Germinal center (tissue), 1 donor: ENCODE measurements at regions not wholly inside any gene's neighbourhood (a gene's known extent, or its start where the extent isn't known, plus 50 kb on each side); places are given as distances from the start of the nearest gene placed in this dataset.

Experiments
- DNase-seq: peaks from one replicate; pipeline ENCODE4 v3.0.0; 2012; ENCODE audit warnings: mixed read lengths, low spot score

DNA sequence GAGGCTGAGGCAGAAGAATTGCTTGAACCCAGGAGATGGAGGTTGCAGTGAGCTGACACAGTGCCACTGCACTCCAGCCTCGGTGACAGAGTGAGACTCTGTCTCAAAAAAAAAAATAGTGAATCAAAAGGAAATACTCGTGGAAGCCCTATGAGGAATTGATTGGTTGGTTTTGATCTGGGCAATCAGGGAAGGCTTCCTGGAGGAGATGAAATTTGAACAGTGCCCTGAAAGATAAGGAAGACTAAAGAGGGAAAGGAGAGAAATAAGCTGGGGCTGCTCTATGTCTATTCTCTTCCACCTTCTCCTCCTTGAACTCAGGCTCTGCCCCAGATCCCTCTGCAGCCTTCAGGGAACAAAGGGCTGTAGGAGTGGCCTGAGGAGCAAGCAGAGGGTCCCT is 54.1 kb downstream of the IRF2BPL start:
- no peak for DNase-seq

DNA sequence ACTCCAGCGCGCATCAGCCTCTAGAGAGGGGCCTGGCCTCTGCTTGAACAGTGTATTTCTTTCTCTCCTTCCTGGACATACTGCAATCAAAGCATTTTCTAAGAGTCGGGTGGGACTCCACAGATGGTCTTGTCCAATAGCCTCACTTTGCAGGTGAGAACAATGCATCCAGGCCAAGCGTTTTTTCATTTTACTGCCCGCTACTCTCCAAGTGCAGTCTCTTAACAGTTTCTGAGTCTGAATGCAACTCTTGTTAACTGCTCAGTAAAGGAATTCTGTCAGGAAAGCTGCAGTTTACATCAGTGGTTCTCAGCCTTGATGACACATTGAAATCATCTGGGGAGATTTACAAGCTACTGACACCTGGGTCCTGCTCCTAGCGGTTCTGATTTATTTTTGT is 57.0 kb downstream of the IRF2BPL start:
- DNase-seq: no peak

DNA sequence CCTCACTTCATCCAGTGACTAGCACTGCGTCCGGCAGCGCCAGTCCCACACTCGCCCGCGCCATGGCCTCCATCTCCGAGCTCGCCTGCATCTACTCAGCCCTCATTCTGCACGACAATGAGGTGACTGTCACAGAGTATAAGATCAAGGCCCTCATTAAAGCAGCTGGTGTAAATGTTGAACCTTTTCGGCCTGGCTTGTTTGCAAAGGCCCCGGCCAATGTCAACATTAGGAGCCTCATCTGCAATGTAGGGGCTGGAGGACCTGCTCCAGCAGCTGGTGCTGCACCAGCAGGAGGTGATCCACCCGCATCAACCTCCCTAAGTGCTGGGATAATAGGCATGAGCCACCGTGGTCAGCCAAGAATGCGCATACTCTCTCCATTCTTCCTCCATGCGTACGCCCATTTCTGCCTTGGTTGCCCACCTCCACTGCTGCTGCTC is 59.9 kb downstream of the IRF2BPL start:
- DNase-seq: no peak

DNA sequence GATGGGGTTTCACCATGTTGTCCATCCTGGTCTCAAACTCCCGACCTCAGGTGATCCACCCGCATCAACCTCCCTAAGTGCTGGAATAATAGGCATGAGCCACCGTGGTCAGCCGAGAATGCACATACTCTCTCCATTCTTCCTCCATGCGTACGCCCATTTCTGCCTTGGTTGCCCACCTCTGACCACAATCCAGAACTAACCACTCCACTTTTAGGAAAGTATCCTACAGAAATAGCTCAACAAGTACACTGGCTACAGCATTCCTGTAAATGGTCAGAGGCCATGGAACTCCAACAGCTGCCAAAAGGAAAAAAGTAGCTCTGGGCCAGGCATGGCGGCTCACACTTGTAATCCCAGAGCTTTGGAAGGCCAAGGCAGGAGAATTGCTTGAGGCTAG is 60.7 kb downstream of the IRF2BPL start:
- no peak for DNase-seq

DNA sequence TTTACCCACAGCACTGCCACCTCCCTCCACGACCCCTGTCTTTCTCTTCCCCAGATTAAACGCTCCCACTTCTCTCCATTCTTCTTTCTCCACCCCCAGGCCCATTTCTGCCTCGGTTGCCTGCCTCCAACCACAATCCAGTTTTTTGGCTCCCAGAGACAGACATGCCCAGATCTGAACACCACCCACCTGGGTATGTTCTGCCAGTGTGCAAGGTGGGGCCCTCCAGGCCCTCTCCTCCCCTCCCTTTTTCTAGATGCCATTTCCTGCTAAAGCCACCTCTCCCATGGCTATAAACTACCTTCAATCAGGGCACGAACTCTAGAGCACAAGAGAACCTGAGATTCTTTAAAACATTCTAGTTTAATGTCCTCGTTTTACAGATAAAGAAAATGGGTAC is 63.3 kb downstream of the IRF2BPL start:
- no peak for DNase-seq

DNA sequence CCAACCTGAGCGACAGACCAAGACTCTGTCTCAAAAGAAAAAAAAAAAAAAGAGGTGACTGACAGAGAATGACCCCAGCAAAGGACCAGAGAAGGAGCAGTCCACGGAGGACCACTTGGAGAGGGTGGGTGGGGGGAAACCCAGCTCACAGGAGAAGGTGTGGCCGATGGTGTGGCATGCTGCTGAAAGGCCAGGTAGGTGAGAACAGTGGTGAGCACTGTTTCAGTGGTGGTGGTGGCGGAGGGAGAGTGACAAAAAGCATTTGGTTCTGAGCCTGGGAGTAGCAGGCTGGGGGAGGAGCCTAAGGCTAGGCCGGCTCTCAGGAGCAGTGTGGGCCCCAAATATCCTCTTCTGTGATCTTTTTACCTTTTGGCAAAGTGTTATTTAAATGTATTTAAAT is 63.8 kb downstream of the IRF2BPL start:
- no peak for DNase-seq

DNA sequence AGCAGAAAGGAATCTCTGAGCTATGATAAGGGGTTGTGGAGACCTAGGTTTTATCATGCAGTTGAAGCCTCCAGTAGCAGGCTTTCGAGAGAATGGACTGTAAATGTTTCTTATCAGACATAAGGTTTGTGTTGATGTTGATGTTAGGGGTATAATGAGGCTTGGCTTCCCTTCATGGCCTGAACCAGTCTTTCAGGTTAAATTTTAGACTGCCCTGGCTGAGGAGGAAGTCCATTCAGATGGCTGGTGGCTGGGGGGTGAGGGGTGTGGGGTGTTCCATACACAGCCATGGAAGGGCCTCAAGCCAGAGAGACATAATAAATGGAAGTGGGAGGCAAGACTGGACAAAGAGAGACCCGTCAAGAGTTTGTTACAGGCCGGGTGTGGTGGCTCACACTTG is 65.1 kb downstream of the IRF2BPL start:
- no peak for DNase-seq

DNA sequence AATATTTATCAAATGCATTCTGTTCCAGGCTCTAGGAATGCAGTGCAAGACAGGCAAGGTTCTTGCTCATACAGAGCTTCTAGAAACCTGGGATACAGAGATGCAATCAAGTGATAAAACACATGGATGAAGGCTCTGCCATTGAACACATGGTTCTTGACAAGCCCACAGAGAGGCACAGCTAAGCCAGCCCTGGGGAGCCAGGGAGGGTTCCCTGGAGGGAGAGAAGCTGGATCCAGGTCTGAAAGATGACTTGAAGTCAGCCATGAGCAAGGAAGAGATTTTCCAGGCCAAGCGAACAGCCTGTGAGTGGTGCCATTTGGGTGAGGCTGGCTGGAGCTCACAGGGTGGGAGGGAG is 66.2 kb downstream of the IRF2BPL start:
- no peak for DNase-seq

DNA sequence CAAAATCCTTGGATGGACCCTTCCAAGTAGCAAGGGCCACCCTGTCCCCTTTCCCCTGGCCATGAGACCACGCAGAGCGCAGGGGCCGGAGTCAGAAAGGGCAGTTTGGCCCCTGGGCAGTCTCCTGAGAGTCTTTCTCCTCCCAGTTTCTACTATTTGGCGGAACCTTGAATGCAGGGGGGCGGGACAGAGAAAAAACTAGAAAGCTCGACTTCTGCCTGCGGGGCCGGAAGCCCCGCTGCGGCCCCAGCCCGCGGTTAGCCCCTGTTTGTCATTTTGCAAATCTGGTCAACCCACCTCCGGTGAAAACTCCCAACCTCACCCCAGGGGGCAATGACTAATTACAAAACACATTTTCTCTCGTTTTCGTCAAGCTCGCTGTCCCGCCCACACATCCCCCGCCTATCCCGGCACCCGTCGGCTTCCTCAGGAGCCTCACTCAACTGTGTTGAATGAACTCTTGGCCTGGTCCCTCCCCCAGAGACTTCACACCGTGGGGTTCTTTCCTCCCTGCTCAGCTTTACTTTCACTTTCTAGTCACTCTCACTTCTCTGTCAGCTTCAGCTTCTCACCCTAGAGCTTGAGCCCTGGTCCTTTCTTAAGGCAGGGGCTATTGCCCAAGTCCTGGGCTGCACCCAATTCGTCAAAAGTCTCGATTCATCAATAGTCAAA is 66.7 kb downstream of the IRF2BPL start:
- peak; percentile 82 for DNase-seq

DNA sequence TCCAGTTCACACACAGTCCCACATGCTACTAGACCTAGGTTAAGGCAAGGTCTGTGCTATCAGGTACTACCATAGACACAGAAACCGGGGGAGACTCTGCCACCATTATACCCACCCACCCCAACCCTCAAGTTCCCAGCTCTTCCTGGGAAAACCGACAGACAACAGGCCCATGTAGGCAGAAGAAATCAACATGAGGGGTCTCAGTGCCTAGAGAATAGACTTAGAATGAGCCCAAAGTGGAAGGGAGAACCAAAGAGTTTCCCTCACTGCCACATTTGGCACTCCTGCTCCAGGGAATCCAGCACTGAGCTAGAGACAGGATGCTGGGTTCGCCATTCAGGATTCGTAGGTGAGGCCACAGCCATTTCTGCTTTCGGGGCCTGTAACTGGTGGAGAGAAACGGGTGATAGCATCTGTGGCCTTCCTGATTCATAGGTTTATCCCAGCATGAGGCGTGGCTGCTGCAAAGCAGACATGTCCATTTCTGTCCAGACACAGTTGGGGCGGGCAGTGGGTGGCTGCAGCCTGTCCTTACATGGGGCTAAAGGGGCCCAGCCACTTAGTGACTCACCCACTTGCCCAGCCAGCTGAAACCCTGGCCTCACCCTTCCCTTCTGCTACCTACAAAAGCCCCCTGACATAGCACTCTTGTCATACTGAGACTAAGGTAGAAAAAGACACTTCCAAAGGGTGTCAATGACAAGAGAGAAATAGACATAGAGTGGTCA is 69.4 kb downstream of the IRF2BPL start:
- DNase-seq: no peak

DNA sequence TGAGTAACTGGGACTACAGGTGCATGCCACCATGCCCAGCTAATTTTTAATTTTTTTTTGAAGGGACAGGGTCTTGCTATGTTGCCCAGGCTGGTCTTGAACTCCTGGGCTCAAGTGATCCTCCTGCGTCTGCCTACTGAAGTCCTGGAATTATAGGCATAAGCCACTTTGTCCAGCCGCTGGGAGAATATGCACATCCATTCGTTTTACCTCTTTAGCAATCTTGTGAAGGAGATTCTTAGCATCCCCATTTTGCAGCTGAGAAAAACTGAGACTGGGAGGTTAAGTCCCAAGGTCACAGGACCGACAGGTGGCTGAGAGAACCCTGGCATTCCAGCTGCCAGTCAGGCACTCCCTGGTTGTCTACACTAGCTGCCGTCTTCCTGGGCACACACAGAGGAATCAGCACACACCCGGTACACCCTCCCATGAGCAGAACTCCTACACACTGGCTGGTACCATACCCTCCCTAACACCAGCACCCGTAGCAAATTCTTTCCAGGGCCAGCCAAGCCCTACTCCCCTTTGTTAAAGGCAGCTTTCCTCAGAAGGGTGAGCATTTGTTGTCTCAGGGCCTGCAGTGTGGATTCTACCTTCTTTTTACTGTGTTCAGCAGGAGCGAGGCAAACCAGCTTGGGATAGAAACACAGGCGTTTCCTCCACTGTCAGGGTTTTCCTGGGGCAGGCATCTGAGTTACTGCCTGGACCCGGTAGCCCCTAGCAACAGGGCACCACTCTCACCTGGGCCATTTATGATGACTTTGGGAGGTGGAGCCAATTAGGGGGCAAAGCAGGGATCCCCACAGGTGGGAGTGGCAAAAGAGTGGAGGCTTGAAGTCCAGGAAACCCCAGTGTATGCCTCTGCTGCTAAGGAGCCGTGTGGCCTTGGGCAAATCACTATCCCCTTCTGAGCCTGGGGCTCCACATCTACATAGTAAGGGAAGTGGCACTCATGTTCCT is 70.2 kb downstream of the IRF2BPL start:
- DNase-seq: no peak

DNA sequence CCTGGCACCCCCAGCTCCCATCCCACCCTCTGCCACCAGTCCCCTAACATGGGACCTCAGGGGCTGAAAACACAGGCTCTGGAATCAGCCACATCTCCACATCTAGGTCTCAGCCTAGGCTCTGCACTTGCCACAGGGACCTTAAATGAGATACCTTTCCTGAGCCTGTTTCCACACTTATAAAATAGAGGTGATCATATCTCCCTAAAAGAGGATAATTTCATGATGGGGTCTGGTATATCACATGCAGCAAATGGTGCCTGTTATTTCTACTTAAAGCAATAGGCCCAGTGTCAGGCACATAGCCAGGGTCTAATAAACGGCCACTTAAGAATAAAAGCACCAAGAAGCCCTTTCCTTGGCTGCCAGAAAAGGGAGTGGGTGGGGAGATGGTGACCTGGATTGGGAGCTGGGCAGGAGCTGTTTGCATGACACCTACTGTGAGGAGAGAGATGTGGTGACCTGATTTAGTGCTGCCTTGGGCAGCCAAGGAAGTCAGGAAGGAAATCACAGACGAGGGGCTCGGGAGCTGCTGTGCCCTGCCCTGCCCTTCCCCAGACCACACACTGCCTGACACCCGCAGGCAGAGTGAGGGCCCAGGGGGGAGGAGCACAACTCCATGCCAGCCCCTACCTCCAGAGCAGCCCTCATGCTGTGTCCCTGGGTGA is 71.2 kb downstream of the IRF2BPL start:
- DNase-seq: no peak

DNA sequence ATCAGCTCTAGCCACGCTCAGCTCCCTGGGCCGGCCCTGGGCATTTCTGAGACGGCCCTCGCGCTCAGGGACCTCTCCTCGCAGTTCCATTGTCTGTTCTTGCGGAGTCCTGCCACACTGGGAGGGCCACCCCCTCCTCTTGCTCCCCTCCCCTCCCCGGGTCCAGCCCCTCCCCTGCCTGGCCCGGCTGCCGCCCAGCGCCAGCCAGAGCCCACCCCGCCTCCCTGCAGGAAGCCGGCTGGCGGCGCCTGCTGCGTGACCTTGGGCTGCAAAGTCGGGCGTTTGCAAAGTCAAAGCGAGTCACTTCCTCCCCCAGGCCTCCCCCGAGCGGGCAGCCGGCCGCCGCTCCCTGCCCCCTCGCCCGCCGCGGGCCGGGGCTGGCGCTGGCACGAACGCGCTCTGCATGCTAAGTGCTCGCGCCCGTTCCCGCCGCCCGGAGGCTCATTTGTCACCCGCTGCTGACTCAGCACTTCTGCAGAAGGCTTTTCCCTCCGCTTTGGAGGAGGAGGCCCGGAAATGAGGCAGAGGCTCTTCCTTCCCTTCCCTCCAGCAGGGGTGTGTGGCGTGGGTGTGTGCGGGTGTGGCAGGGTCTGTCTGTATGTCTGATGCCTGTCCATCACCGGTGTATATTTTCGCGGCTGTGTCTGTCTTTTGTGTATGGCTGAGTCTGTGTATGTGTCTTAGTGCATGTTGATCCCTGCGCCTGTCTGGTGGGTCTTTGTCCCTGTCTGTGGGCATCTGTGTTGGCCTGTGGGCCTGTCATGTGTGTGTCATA is 72.0 kb downstream of the IRF2BPL start:
- peak; percentile 55 for DNase-seq

DNA sequence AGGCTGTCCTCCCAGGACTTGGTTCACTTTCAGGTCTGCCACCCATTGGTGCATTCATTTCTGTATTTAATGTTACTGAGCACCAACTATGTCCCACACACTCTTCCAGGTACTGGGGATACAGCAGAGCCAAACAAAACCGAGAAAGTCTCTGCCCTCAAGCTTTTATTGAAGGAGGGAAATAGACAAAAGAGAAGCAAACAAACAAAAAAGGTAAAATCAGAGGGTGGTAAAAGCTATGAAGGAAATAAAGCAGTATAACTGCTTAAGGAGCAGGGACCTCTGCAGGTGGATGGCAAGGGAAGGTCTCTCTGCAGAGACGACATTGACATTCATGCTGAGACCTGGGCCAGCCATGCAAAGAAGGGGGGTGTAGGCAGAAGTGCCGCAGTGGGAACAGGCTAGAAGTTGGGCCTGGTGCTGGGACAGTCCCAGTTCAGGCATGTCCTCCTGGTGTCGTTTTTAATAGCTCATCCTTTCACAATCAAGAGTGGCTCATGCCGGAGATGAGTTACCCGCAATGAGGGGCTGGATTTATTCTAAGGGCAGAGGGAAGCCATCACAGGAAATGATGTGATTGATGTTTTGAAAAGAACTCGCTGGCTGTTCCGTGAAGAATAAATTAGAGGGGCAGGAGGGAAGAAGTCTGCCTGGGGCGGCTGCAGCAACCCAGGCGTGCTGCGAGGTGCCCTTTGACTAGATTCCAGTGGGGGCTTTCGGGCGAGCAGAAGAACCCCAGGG is 72.8 kb downstream of the IRF2BPL start:
- DNase-seq: peak; percentile 32

DNA sequence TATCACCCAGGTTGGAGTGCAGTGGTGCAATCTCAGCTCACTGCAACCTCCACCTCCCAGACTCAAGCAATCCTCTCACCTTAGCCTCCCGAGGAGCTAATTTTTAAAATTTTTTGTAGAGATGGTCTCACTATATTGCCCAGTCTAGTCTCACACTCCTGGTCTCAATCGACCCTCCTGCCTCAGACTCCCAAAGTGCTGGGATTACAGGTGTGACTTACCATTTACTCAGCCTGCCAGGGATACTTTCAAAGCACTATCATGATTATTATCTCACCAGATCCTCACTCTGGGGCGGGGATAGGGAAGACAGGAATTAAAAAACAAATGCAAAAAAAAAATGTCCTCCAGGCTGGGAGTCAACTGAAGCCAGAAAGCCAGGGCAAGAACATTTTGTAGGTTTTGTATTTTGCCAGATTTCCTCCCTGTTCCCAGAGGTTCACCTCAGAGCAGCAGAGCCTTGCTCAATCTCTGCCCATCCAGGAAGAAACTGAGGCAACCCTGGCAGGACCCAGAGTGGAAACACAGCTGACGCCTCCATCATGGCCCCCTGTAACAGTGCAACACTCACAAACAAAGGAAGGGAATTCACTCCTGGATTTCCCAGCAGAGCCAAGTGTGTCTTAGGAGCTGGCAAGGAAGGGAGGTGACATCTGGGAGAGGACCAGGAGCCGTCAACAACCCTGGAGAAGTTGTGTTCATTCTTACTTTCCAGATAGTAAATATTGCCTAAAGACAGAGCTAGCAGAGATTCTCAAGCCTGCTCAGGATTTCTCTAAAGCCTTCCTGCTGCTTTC is 73.9 kb downstream of the IRF2BPL start:
- DNase-seq: no peak

DNA sequence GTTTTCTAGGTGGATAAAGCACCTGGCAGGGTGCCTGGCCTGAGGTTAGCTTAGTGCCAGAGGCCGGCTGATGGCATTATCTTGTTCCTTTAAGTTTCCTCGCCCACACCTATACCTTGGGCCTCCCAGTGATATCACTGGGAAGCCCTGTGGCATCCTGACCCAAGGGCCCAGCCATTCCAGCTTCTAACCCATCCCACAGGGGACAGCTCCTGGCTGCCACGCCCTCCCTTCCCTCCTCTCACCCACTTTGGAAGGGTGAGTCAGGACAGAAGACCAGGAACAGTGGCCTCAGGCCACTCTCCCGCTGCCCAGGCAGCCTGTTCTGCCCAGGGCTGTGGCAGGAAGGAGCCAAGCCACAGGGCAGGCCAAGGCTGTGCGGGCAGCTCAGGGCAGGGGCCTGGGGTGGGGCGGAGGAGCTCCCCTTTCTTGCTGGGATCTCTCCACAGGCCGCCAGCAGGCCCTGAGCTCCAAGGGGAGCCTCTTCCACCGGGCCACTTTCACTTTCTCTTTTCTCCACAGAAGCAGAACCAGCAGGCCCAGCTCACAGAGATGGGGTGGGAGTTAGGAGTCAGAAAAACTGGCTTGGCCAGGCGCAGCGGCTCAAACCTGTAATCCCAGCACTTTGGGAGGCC is 75.1 kb downstream of the IRF2BPL start:
- DNase-seq: peak; percentile 52

DNA sequence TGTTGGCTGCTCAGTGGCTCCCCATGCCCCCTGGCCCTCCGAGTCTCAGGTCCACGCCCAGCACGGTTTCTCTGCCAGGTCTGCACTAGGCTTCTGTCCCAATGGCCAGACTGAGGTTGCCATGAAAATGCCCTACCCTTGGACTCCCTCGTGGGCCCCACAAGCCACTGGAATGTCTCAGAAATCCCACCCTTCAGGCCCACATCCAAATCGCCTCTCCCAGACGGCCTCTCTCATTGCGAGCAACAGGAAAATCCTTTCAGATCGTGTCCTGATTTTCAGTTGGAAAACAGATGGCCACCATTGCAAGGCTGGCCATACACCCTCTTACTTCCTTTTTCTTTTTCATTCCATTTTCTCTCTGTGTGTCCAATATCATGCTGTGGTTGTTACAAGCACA is 77.3 kb downstream of the IRF2BPL start:
- DNase-seq: no peak

DNA sequence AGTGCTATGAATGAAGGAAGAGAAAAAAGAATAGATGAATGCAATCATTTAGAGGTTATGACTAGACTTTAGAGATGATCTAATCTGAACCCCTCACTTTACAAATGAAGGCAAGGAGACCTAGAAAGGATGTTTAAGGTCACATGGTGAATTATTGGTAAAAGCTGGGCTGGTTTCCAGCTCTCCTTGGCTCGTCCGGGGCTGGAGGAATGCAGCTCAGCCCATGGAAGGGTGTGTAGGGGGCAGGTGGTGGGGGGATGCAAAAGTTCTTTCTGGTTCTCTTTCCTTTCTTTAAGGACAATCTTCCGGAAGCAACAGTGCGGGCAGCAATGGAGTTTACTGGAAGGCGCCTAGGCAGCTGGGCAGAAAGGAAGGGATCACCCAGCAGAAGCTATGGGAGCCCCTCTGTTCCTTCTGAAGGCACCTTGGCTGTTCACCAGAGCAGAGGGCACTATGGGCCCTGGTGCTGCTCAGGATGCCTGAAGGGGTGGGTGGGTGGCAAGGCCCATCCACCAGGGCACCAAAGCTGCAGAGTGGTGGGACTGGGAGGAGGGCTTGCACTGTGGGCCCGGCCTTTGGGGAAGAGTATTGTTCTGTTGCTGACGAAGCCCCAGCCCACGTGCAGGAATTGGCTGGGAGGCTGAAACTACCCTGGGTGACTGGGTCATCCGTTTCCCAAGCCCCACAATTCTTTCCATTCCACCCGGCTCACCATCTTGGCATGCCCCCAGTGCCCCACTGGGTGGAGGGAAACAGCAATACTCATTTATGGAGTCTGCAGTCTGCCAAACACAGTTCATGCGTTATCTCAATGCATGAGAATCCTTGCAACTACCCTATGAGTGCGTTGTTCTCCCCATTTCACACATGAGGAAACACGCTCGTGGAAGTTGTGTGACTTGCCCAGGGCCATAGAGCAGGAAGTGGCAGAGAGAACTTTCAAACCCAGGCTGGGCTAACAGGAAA is 78.2 kb downstream of the IRF2BPL start:
- DNase-seq: no peak
